SK-N-MC (cell line): ENCODE measurements at regions not wholly inside any gene's neighbourhood (a gene's known extent, or its start where the extent isn't known, plus 50 kb on each side); places are given as distances from the start of the nearest gene placed in this dataset.

Source experiments
- EZH2 ChIP-seq: fragments of 200-600 bp; sonication (generic); IDR thresholded peaks from one replicate; pipeline ENCODE4 v1.6.1; 2017; ENCODE audit warnings: antibody characterized with exemption
- FOXP2 ChIP-seq: optimal IDR thresholded peaks from 2 replicates; pipeline ENCODE3; 2011; ENCODE audit warnings: mild to moderate bottlenecking, moderate library complexity; ENCODE audit not compliant: insufficient read depth; ENCODE audit errors: extremely low read length, control extremely low read depth
- POLR2AphosphoS5 ChIP-seq: IDR thresholded peaks from 2 replicates; pipeline ENCODE4 v1.6.1; 2012; ENCODE audit warnings: mild to moderate bottlenecking, low read depth, low read length, borderline replicate concordance

DNA sequence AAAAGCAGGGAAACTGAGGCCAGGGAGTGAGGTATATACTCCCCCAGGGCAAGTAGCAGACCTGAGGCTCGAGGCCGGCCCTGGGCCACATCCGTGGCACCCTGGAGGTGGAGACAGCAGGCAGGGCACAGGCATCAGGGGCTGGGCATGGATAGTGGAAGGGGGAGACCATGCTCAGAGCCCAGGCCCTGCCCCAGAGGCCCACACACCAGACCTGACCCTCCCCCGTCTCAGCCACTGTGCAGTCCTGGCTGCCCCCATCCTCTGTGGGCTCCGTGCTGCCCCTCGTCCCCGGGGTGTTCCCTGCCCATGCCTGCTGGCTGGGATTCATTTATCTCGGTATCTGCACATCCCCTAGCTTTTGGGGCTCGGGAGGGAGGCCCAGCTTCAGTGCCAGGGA lies 103.1 kb upstream of the NKX1-1 start:
- TF ChIP-seq EZH2, result no peak
- TF ChIP-seq POLR2AphosphoS5, result no peak
- no peak for TF ChIP-seq FOXP2
